ENCODE measurements at regions not wholly inside any gene's neighbourhood (a gene's known extent, or its start where the extent isn't known, plus 50 kb on each side); places are given as distances from the start of the nearest gene placed in this dataset.

DNA sequence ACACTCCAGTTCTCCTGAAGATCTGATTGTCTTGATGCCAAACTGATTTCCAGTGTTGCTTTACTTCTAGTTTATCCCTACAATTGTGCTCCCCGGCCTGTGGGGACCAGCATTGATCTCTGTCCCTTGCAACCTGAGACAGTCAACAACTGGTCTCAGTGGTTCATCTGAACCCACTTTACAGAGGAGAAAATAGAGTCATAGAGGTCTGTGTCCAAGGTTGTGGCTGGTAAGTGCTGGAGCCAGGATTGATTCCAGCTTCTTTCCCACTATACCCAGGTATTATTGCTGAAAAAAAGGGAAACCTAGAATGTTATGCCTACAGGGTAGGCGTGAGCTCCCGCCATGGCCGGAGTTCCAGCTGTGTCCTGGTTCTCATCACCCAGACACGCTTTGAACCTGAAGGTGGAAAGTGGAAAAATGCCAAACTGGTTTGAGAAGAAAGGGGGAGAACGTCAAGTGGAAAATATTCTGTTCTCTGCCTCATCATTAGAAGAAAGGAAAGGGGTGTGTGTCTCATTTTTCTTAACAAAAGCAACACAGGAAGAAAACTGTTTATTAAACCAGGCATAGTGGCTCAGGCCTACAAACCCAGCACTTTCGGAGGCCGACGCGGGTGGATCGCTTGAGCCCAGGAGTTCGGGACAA, 60.7 kb upstream of the ITPKB start:
- Mint-ChIP-seq H3K4me3 (ENCODE audit: unreplicated experiment) (no peak overlapping the region), H3K27ac (ENCODE audit: unreplicated experiment) (no peak overlapping the region), H3K4me1 (ENCODE audit: unreplicated experiment) (no peaks in the 10 kb centered on the region), H3K9me3 (ENCODE audit: unreplicated experiment) (no peaks in the 10 kb centered on the region), H3K27me3 (ENCODE audit: unreplicated experiment) (peaks cover 2% of the 10 kb centered on the region), H3K36me3 (ENCODE audit: unreplicated experiment) (no peaks in the 10 kb centered on the region)
- TF ChIP-seq, protein P1, sequence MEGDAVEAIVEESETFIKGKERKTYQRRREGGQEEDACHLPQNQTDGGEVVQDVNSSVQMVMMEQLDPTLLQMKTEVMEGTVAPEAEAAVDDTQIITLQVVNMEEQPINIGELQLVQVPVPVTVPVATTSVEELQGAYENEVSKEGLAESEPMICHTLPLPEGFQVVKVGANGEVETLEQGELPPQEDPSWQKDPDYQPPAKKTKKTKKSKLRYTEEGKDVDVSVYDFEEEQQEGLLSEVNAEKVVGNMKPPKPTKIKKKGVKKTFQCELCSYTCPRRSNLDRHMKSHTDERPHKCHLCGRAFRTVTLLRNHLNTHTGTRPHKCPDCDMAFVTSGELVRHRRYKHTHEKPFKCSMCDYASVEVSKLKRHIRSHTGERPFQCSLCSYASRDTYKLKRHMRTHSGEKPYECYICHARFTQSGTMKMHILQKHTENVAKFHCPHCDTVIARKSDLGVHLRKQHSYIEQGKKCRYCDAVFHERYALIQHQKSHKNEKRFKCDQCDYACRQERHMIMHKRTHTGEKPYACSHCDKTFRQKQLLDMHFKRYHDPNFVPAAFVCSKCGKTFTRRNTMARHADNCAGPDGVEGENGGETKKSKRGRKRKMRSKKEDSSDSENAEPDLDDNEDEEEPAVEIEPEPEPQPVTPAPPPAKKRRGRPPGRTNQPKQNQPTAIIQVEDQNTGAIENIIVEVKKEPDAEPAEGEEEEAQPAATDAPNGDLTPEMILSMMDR (IDR thresholded peaks at IDR 0.05), result no peak
- DNase-seq (ENCODE audit: extremely low spot score, unreplicated experiment), result no peak

DNA sequence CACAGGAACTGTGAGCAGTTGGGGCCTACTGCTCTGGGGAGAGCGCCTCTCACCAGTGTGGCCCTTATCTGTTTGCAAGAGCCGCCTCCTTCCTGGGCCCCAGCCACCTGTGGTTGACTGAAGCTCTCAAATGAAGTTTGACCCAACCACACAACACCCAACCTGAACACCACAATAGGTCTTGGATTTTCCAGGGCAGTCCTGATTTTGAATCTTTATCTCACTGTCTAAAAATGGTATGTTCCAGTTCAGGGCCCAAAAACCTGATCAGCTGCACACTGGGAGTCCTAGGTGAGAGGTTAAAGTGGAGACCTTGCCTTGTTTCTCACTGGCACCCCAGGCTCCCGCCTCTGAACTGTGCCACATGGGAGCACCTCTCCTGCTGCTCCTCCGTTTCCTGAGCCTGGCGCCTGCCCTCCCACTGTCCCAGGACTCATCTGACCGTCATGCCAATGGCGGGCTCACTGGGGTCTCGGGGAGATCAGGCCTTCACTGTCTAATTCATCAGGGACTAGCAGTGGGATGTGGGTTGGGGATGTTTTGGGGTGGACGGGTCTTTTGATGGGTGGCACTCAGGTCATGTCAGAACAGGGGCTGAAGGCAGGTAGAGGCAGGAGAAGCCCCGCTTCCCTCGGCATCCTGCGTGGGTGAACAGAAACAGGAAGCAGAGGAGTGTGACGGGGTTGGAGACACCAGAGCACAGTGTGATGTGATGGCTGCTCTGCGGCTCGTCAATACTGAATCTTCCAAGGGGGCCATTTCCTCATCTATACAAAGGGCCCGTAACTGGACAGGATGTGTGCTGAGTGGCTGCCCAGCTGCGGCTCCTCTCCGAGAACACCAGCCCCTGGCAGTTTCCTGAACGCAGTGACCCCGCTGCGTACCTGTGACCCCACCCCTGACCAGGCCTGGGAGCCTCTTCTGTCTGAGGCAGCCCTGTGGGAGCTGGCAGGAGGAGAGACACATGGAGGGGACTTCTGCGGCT, 59.6 kb upstream of the ITPKB start:
- H3K27me3 Mint-ChIP-seq (ENCODE audit: unreplicated experiment), result peaks cover 8% of the 10 kb centered on the region
- no peak for DNase-seq (ENCODE audit: extremely low spot score, unreplicated experiment)
- TF ChIP-seq, protein P1 (IDR thresholded peaks at IDR 0.05), result no peak
- H3K27ac Mint-ChIP-seq (ENCODE audit: unreplicated experiment), result no peak overlapping the region
- no peaks in the 10 kb centered on the region for H3K36me3 Mint-ChIP-seq (ENCODE audit: unreplicated experiment)
- H3K4me3 Mint-ChIP-seq (ENCODE audit: unreplicated experiment), result no peak overlapping the region
- no peaks in the 10 kb centered on the region for H3K4me1 Mint-ChIP-seq (ENCODE audit: unreplicated experiment)
- no peaks in the 10 kb centered on the region for H3K9me3 Mint-ChIP-seq (ENCODE audit: unreplicated experiment)

DNA sequence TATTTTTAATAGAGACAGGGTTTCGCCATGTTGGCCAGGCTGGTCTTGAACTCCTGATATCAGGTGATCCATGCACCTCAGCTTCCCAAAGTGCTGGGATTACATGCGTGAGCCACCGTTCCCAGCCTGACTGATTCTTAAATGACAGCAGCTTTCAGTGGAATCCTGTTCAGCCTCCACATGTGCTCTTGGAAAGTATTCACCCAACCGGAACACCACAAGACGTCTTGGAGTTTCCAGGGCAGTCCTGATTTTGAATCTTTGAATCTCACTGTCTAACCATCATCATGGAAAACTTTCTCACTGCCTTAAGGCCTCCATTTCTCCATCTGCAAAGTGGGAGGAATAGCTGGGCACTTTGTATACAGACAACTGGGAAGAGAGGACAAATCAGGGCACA, 58.1 kb upstream of the ITPKB start:
- H3K36me3 Mint-ChIP-seq (ENCODE audit: unreplicated experiment), result no peaks in the 10 kb centered on the region
- no peak overlapping the region for H3K27ac Mint-ChIP-seq (ENCODE audit: unreplicated experiment)
- no peak overlapping the region for H3K4me3 Mint-ChIP-seq (ENCODE audit: unreplicated experiment)

DNA sequence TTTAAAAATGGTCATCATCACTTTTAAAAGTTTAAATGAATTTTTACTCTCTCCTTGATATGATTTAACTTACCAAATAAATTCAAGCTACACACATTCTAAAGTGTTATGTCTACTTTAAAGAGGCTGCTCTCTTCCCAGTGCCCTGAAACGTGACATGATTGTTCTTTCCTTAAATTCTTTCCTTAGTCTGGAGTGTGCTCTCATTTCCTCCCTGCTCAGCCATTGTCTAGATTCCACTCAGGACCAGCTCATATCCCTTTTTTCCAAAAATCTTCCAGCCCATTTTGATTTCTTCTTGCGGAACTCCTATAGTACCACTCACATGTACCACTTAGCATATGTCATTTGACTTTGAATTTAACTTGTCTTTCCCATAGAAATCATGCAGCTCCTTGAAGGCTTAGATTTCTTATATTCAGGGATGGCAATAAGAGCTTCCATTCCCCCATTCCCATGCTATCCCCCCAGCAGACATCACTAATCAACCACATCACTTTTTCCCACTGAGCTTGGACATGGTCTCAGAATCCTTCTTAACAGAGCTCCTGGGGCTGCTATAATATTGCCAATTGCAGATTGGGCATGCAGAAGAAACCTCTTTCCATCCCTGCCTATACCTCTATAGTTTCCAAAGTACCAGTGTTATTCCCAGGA, 54.7 kb upstream of the ITPKB start:
- no peaks in the 10 kb centered on the region for H3K9me3 Mint-ChIP-seq (ENCODE audit: unreplicated experiment)
- H3K27ac Mint-ChIP-seq (ENCODE audit: unreplicated experiment), result no peak overlapping the region
- no peak for DNase-seq (ENCODE audit: extremely low spot score, unreplicated experiment)
- TF ChIP-seq, protein P1 (IDR thresholded peaks at IDR 0.05), result no peak
- no peak overlapping the region for H3K4me3 Mint-ChIP-seq (ENCODE audit: unreplicated experiment)
- H3K4me1 Mint-ChIP-seq (ENCODE audit: unreplicated experiment), result no peaks in the 10 kb centered on the region
- H3K27me3 Mint-ChIP-seq (ENCODE audit: unreplicated experiment), result peaks cover 20% of the 10 kb centered on the region
- no peaks in the 10 kb centered on the region for H3K36me3 Mint-ChIP-seq (ENCODE audit: unreplicated experiment)

More for the DNA sequence above, 58.1 kb upstream of the ITPKB start:
- Mint-ChIP-seq H3K9me3 (ENCODE audit: unreplicated experiment) (no peaks in the 10 kb centered on the region), H3K4me1 (ENCODE audit: unreplicated experiment) (no peaks in the 10 kb centered on the region), H3K27me3 (ENCODE audit: unreplicated experiment) (peaks cover 12% of the 10 kb centered on the region)
- no peak for DNase-seq (ENCODE audit: extremely low spot score, unreplicated experiment)
- TF ChIP-seq, protein P1 (IDR thresholded peaks at IDR 0.05), result no peak

Data from osteocyte (in vitro differentiated cells).